ENCODE measurements at regions not wholly inside any gene's neighbourhood (a gene's known extent, or its start where the extent isn't known, plus 50 kb on each side); places are given as distances from the start of the nearest gene placed in this dataset.

GRCh38 chr15:91711384-91712033 lies 142.0 kb upstream of the SLCO3A1 start:
- Histone ChIP-seq H3K27ac (ENCODE audit: low read length) (no peak overlapping the region), H3K4me2 (ENCODE audit: low read length) (no peak overlapping the region), H3K27me3 (ENCODE audit: low read depth, low read length) (peaks cover 11% of the 10 kb centered on the region), H3K9me3 (ENCODE audit: insufficient read depth, low read length) (no peaks in the 10 kb centered on the region), H4K20me1 (ENCODE audit: insufficient read depth, low read length) (no peaks in the 10 kb centered on the region), H3K4me1 (ENCODE audit: low read length) (no peaks in the 10 kb centered on the region), H3K36me3 (replicated peaks; ENCODE audit: low read depth, low read length) (no peaks in the 10 kb centered on the region), H3K79me2 (ENCODE audit: low read length) (no peaks in the 10 kb centered on the region), H3K4me3 (ENCODE audit: low read length) (no peak overlapping the region), H2AFZ (ENCODE audit: low read depth, low read length) (no peak overlapping the region), H3K9ac (ENCODE audit: low read length) (no peak overlapping the region)
- no peak for TF ChIP-seq EZH2phosphoT487 (IDR thresholded peaks at IDR 0.05; ENCODE audit: low read depth)

GRCh38 chr15:91712286-91712685 lies 141.2 kb upstream of the SLCO3A1 start:
- TF ChIP-seq, protein P1, sequence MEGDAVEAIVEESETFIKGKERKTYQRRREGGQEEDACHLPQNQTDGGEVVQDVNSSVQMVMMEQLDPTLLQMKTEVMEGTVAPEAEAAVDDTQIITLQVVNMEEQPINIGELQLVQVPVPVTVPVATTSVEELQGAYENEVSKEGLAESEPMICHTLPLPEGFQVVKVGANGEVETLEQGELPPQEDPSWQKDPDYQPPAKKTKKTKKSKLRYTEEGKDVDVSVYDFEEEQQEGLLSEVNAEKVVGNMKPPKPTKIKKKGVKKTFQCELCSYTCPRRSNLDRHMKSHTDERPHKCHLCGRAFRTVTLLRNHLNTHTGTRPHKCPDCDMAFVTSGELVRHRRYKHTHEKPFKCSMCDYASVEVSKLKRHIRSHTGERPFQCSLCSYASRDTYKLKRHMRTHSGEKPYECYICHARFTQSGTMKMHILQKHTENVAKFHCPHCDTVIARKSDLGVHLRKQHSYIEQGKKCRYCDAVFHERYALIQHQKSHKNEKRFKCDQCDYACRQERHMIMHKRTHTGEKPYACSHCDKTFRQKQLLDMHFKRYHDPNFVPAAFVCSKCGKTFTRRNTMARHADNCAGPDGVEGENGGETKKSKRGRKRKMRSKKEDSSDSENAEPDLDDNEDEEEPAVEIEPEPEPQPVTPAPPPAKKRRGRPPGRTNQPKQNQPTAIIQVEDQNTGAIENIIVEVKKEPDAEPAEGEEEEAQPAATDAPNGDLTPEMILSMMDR (IDR thresholded peaks at IDR 0.05; ENCODE audit: low read depth, low read length), result no peak
- no peak for TF ChIP-seq EZH2phosphoT487 (IDR thresholded peaks at IDR 0.05; ENCODE audit: low read depth)
- no peak overlapping the region for H3K9ac ChIP-seq (ENCODE audit: low read length)
- no peaks in the 10 kb centered on the region for H3K36me3 ChIP-seq (replicated peaks; ENCODE audit: low read depth, low read length)

GRCh38 chr15:91716536-91716935 lies 137.0 kb upstream of the SLCO3A1 start:
- Histone ChIP-seq H4K20me1 (ENCODE audit: insufficient read depth, low read length) (no peaks in the 10 kb centered on the region), H3K27me3 (ENCODE audit: low read depth, low read length) (no peaks in the 10 kb centered on the region), H3K9ac (ENCODE audit: low read length) (no peak overlapping the region), H3K4me2 (ENCODE audit: low read length) (no peak overlapping the region), H3K4me3 (ENCODE audit: low read length) (no peak overlapping the region), H3K9me3 (ENCODE audit: insufficient read depth, low read length) (no peaks in the 10 kb centered on the region), H3K27ac (ENCODE audit: low read length) (no peak overlapping the region), H3K79me2 (ENCODE audit: low read length) (no peaks in the 10 kb centered on the region), H3K36me3 (replicated peaks; ENCODE audit: low read depth, low read length) (no peaks in the 10 kb centered on the region), H2AFZ (ENCODE audit: low read depth, low read length) (no peak overlapping the region), H3K4me1 (ENCODE audit: low read length) (no peaks in the 10 kb centered on the region)
- TF ChIP-seq, protein P1 (IDR thresholded peaks at IDR 0.05; ENCODE audit: low read depth, low read length), result no peak
- no peak for TF ChIP-seq EZH2phosphoT487 (IDR thresholded peaks at IDR 0.05; ENCODE audit: low read depth)

More at GRCh38 chr15:91712286-91712685, 141.2 kb upstream of the SLCO3A1 start:
- Histone ChIP-seq H3K27me3 (ENCODE audit: low read depth, low read length) (peaks cover 11% of the 10 kb centered on the region), H3K79me2 (ENCODE audit: low read length) (no peaks in the 10 kb centered on the region), H3K9me3 (ENCODE audit: insufficient read depth, low read length) (no peaks in the 10 kb centered on the region), H3K4me1 (ENCODE audit: low read length) (no peaks in the 10 kb centered on the region), H3K4me3 (ENCODE audit: low read length) (no peak overlapping the region), H2AFZ (ENCODE audit: low read depth, low read length) (no peak overlapping the region), H3K27ac (ENCODE audit: low read length) (no peak overlapping the region), H3K4me2 (ENCODE audit: low read length) (no peak overlapping the region), H4K20me1 (ENCODE audit: insufficient read depth, low read length) (no peaks in the 10 kb centered on the region)

- no peaks in the 10 kb centered on the region for H3K27me3 ChIP-seq (ENCODE audit: low read depth, low read length)
These were observed 135.7 kb upstream of the SLCO3A1 start for GRCh38 chr15:91717811-91718210.

More at GRCh38 chr15:91717811-91718210, 135.7 kb upstream of the SLCO3A1 start:
- no peaks in the 10 kb centered on the region for H3K79me2 ChIP-seq (ENCODE audit: low read length)
- H3K27ac ChIP-seq (ENCODE audit: low read length), result no peak overlapping the region
- no peaks in the 10 kb centered on the region for H3K4me1 ChIP-seq (ENCODE audit: low read length)
- TF ChIP-seq, protein P1 (IDR thresholded peaks at IDR 0.05; ENCODE audit: low read depth, low read length), result no peak
- no peak for TF ChIP-seq EZH2phosphoT487 (IDR thresholded peaks at IDR 0.05; ENCODE audit: low read depth)
- no peak overlapping the region for H3K4me2 ChIP-seq (ENCODE audit: low read length)
- H3K36me3 ChIP-seq (replicated peaks; ENCODE audit: low read depth, low read length), result no peaks in the 10 kb centered on the region
- H3K4me3 ChIP-seq (ENCODE audit: low read length), result no peak overlapping the region
- H4K20me1 ChIP-seq (ENCODE audit: insufficient read depth, low read length), result no peaks in the 10 kb centered on the region
- no peaks in the 10 kb centered on the region for H3K9me3 ChIP-seq (ENCODE audit: insufficient read depth, low read length)
- H3K9ac ChIP-seq (ENCODE audit: low read length), result no peak overlapping the region
- no peak overlapping the region for H2AFZ ChIP-seq (ENCODE audit: low read depth, low read length)

Measured in OCI-LY3 (cell line).